Activated CD8-positive, alpha-beta T cell treated with anti-CD3 and anti-CD28 coated beads for 36 hours (primary cell): ENCODE measurements at regions not wholly inside any gene's neighbourhood (a gene's known extent, or its start where the extent isn't known, plus 50 kb on each side); places are given as distances from the start of the nearest gene placed in this dataset.
"Not testable (repeated sequence)": the region's sequence is repeated elsewhere in the genome, so short reads cannot be mapped to it uniquely, and the experiment has no call there.

ENCODE experiments used
- ATAC-seq: fragments of 200-7000 bp; cut with Tn5 transposase; one replicate; pipeline ENCODE4 v1.10.0; 2021; ENCODE audit warnings: mild to moderate bottlenecking, moderate library complexity
- CTCF ChIA-PET: fragments of 350-600 bp; sonication (Branson Sonifier 250); formaldehyde crosslinking; loops from one replicate; lab custom pipeline; 2021; ENCODE audit warnings: antibody characterized with exemption; lab: Charles Lee
- POLR2A ChIA-PET: fragments of 350-600 bp; sonication (Branson Sonifier 250); formaldehyde crosslinking; loops from one replicate; lab custom pipeline; 2021; ENCODE audit warnings: antibody characterized with exemption; lab: Charles Lee
- DNase-seq: peaks from one replicate; pipeline ENCODE4 v3.0.0-alpha.2; 2020
- H3K27ac Mint-ChIP-seq: one replicate; pipeline ENCODE4 v1.8.0; 2021; ENCODE audit warnings: mild to moderate bottlenecking, mixed read lengths
- H3K27me3 Mint-ChIP-seq: one replicate; pipeline ENCODE4 v1.8.0; 2021; ENCODE audit warnings: mixed read lengths
- H3K36me3 Mint-ChIP-seq: one replicate; pipeline ENCODE4 v1.8.0; 2021; ENCODE audit warnings: low read depth, mixed read lengths
- H3K4me1 Mint-ChIP-seq: one replicate; pipeline ENCODE4 v1.8.0; 2021; ENCODE audit warnings: low read depth, mixed read lengths
- H3K4me3 Mint-ChIP-seq: one replicate; pipeline ENCODE4 v1.8.0; 2021; ENCODE audit warnings: mild to moderate bottlenecking, moderate library complexity, mixed read lengths
- H3K9me3 Mint-ChIP-seq: one replicate; pipeline ENCODE4 v1.8.0; 2021; ENCODE audit warnings: mixed read lengths
- intact Hi-C: fragments of 100-400 bp; cut with micrococcal nuclease; formaldehyde crosslinking; loops from one replicate; pipeline ENCODE4 v1.10.0; 2022
- TF ChIP-seq, protein P1 (sequence below): fragments of 200-600 bp; IDR thresholded peaks from one replicate; pipeline ENCODE4 v1.8.0; 2022; ENCODE audit warnings: antibody characterized with exemption, mild to moderate bottlenecking

DNA sequence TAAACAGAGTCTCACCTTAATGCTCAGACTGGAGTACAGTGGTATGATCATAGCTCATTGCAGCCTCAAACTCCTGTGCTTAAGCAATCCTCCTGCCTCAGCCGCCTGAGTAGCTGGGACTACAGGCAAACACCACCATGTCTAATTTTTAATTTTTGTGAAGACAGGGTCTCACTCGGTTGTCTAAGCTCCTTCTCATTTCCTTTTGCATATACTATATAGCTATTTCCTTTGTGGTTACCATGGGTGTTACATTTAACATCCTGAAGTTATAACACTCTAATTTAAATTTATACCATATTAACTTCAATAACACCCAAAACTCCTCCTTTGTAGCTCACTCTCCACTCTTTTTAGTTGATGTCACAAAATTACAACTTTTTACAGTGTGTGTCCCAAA is 114.3 kb downstream of the DCK start:
- Mint-ChIP-seq H3K27ac (peak overlapping the region; percentile 84), H3K27me3 (no peaks in the 10 kb centered on the region), H3K36me3 (no peaks in the 10 kb centered on the region), H3K4me3 (no peak overlapping the region), H3K9me3 (no peaks in the 10 kb centered on the region), H3K4me1 (peaks cover 35% of the 10 kb centered on the region)
- TF ChIP-seq, protein P1, sequence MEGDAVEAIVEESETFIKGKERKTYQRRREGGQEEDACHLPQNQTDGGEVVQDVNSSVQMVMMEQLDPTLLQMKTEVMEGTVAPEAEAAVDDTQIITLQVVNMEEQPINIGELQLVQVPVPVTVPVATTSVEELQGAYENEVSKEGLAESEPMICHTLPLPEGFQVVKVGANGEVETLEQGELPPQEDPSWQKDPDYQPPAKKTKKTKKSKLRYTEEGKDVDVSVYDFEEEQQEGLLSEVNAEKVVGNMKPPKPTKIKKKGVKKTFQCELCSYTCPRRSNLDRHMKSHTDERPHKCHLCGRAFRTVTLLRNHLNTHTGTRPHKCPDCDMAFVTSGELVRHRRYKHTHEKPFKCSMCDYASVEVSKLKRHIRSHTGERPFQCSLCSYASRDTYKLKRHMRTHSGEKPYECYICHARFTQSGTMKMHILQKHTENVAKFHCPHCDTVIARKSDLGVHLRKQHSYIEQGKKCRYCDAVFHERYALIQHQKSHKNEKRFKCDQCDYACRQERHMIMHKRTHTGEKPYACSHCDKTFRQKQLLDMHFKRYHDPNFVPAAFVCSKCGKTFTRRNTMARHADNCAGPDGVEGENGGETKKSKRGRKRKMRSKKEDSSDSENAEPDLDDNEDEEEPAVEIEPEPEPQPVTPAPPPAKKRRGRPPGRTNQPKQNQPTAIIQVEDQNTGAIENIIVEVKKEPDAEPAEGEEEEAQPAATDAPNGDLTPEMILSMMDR = no peak
- DNase-seq (no peak), ATAC-seq (peak; percentile 49)
- intact Hi-C loops = no loop called here
- POLR2A ChIA-PET = no interaction called here
- CTCF ChIA-PET = no interaction called here

DNA sequence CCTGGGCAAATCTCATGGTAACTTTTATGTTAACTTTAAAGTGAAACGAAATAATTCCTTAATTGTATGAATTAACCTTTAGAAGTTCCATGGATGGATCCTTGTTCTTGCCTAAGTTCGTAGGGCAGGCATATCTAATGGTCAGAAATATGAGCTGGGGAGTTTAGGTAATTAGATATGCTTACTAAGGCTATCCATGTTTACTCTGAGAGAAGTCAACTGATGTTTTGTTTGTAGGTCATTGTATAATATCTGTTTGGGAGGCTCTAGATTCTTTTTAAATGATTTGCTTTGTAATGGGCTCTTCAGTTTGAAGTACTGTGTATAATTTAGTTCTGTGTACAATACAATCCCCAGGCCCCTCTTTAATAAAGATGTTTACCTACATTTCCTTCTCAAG is 117.0 kb downstream of the DCK start:
- TF ChIP-seq, protein P1 = no peak
- no peak overlapping the region for H3K4me3 Mint-ChIP-seq
- DNase-seq (no peak), ATAC-seq (no peak)
- ChIA-PET CTCF (no interaction called here), POLR2A (interaction anchor here (0.6 kb wide), 1 partner anchor 105 kb away, joined by 4 read pairs; no protein-coding TSS in a partner anchor)
- no peaks in the 10 kb centered on the region for H3K9me3 Mint-ChIP-seq
- no peaks in the 10 kb centered on the region for H3K27me3 Mint-ChIP-seq
- H3K4me1 Mint-ChIP-seq = peaks cover 35% of the 10 kb centered on the region
- no peak overlapping the region for H3K27ac Mint-ChIP-seq
- no peaks in the 10 kb centered on the region for H3K36me3 Mint-ChIP-seq
- intact Hi-C loops = no loop called here

DNA sequence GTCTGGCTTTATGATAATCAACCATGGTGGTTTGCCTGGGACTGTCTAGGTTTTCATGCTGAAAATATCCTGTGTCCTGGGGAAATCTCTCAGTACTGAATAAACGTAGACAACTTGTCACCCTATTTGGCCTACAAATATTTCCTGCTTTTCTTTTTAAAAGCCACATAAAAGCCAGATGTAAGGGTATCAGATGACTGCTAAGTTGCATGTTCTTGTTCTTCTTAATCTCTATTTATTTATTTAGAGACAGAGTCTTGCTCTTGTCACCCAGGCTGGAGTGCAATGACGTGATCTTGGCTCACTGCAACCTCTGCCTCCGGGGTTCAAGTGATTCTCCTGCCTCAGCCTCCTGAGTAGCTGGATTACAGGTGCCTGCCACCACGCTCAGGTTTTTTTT is 117.7 kb downstream of the DCK start:
- H3K36me3 Mint-ChIP-seq, H3K27ac Mint-ChIP-seq, ATAC-seq, H3K4me3 Mint-ChIP-seq, intact Hi-C loops, H3K27me3 Mint-ChIP-seq, CTCF ChIA-PET, H3K9me3 Mint-ChIP-seq, DNase-seq: not testable (repeated sequence)
- H3K4me1 Mint-ChIP-seq = peaks cover 35% of the 10 kb centered on the region
- POLR2A ChIA-PET = interaction anchor here (0.6 kb wide), 1 partner anchor 106 kb away, joined by 4 read pairs; no protein-coding TSS in a partner anchor

- ChIA-PET POLR2A (no interaction called here), CTCF (interaction anchor here (1.5 kb wide), 1 partner anchor 461 kb away, joined by 4 read pairs; no protein-coding TSS in a partner anchor)
- no peaks in the 10 kb centered on the region for H3K36me3 Mint-ChIP-seq
- no peaks in the 10 kb centered on the region for H3K27me3 Mint-ChIP-seq
- TF ChIP-seq, protein P1 = peak; percentile 3
- H3K4me1 Mint-ChIP-seq = peaks cover 23% of the 10 kb centered on the region
- intact Hi-C loops = no loop called here
- no peaks in the 10 kb centered on the region for H3K9me3 Mint-ChIP-seq
- DNase-seq (no peak), ATAC-seq (no peak)
- H3K4me3 Mint-ChIP-seq = no peak overlapping the region
- no peak overlapping the region for H3K27ac Mint-ChIP-seq
Measured at GRCh38 chr4:71113294-71113693, 119.8 kb downstream of the DCK start.

GRCh38 chr4:71120831-71121524 is 127.5 kb downstream of the DCK start:
- Mint-ChIP-seq H3K27me3 (no peaks in the 10 kb centered on the region), H3K27ac (no peak overlapping the region), H3K36me3 (no peaks in the 10 kb centered on the region), H3K9me3 (no peaks in the 10 kb centered on the region), H3K4me3 (no peak overlapping the region), H3K4me1 (peaks cover 1% of the 10 kb centered on the region)
- intact Hi-C loops = no loop called here
- TF ChIP-seq, protein P1 = no peak
- no peak for DNase-seq
- ChIA-PET POLR2A (no interaction called here), CTCF (no interaction called here)
- ATAC-seq = no peak
